HG03342 (cell line): ENCODE measurements at regions not wholly inside any gene's neighbourhood (a gene's known extent, or its start where the extent isn't known, plus 50 kb on each side); places are given as distances from the start of the nearest gene placed in this dataset.

Source experiments
- ATAC-seq: cut with Tn5 transposase; IDR thresholded peaks from one replicate; pipeline ENCODE4 v1.9.1; 2021; ENCODE audit warnings: mild to moderate bottlenecking, moderate library complexity; ENCODE audit not compliant: unreplicated experiment

- ATAC-seq, result no peak
Measured at GRCh38 chr13:43983373-43983772, 103.7 kb downstream of the LACC1 start.

GRCh38 chr13:43984292-43984691 is 104.6 kb downstream of the LACC1 start:
- ATAC-seq, result no peak

GRCh38 chr13:43985422-43986072 is 105.8 kb downstream of the LACC1 start:
- ATAC-seq, result no peak

- no peak for ATAC-seq
Measured at GRCh38 chr13:43986421-43986981, 106.8 kb downstream of the LACC1 start.

- no peak for ATAC-seq
Measured at GRCh38 chr13:43988302-43988701, 108.6 kb downstream of the LACC1 start.

- no peak for ATAC-seq
Measured at GRCh38 chr13:43990021-43990420, 110.3 kb downstream of the LACC1 start.

GRCh38 chr13:43990829-43991228 is 111.1 kb downstream of the LACC1 start:
- ATAC-seq, result no peak

GRCh38 chr13:43991773-43992201 is 112.1 kb downstream of the LACC1 start:
- no peak for ATAC-seq

GRCh38 chr13:43992211-43992610 is 112.5 kb downstream of the LACC1 start:
- ATAC-seq, result no peak

- no peak for ATAC-seq
Measured at GRCh38 chr13:43994999-43995859, 115.5 kb downstream of the LACC1 start.

GRCh38 chr13:43996221-43996620 is 116.5 kb downstream of the LACC1 start:
- no peak for ATAC-seq

- ATAC-seq, result no peak
Measured at GRCh38 chr13:44003481-44003880, 123.8 kb downstream of the LACC1 start.

- ATAC-seq, result no peak
Measured at GRCh38 chr13:44004878-44005277, 125.2 kb downstream of the LACC1 start.

GRCh38 chr13:44007451-44007850 is 127.7 kb downstream of the LACC1 start:
- ATAC-seq, result no peak

GRCh38 chr13:44011036-44011435 is 131.3 kb downstream of the LACC1 start:
- ATAC-seq, result no peak

- no peak for ATAC-seq
Measured at GRCh38 chr13:44012910-44013757, 133.4 kb downstream of the LACC1 start.

GRCh38 chr13:44013758-44014291 is 134.1 kb downstream of the LACC1 start:
- ATAC-seq, result no peak

GRCh38 chr13:44014501-44014900 is 134.8 kb downstream of the LACC1 start:
- no peak for ATAC-seq

- no peak for ATAC-seq
Measured at GRCh38 chr13:44015118-44015517, 135.4 kb downstream of the LACC1 start.

- no peak for ATAC-seq
Measured at GRCh38 chr13:44015811-44016210, 136.1 kb downstream of the LACC1 start.
